ENCODE measurements at regions not wholly inside any gene's neighbourhood (a gene's known extent, or its start where the extent isn't known, plus 50 kb on each side); places are given as distances from the start of the nearest gene placed in this dataset.

GRCh38 chr12:89793946-89794345 lies 85.3 kb upstream of the ATP2B1 start:
- H3K9ac ChIP-seq (ENCODE audit: low read length), result no peak overlapping the region
- Mint-ChIP-seq H3K4me3 (ENCODE audit: unreplicated experiment) (no peak overlapping the region), H3K4me1 (ENCODE audit: low read depth, unreplicated experiment) (no peaks in the 10 kb centered on the region), H3K27ac (ENCODE audit: unreplicated experiment) (no peak overlapping the region), H3K9me3 (ENCODE audit: unreplicated experiment) (peaks cover 2% of the 10 kb centered on the region), H3K36me3 (ENCODE audit: low read depth, unreplicated experiment) (peaks cover 2% of the 10 kb centered on the region), H3K27me3 (ENCODE audit: low read depth, unreplicated experiment) (peaks cover 4% of the 10 kb centered on the region)
- FAIRE-seq (no peak), DNase-seq (ENCODE audit: low read depth) (no peak)
- no peak overlapping the region for H3K27ac ChIP-seq (ENCODE audit: low read depth, low read length)
- H3K36me3 ChIP-seq (ENCODE audit: insufficient read depth, low read length), result no peaks in the 10 kb centered on the region
- no peaks in the 10 kb centered on the region for H3K4me1 ChIP-seq (ENCODE audit: insufficient read depth, low read length)
- H3K4me2 ChIP-seq (ENCODE audit: low read length), result no peak overlapping the region
- TF ChIP-seq EZH2 (IDR thresholded peaks at IDR 0.05; ENCODE audit: insufficient read depth, low read length) (no peak), CTCF (IDR thresholded peaks at IDR 0.05; ENCODE audit: insufficient read depth, low read depth, low read length) (no peak)
- no peaks in the 10 kb centered on the region for H4K20me1 ChIP-seq (ENCODE audit: insufficient read depth, low read length)
- no peak overlapping the region for H2AFZ ChIP-seq (ENCODE audit: low read depth, low read length)
- H3K4me3 ChIP-seq (ENCODE audit: insufficient read depth, low read depth, low read length), result no peak overlapping the region
- no peaks in the 10 kb centered on the region for H3K79me2 ChIP-seq (ENCODE audit: insufficient read depth, low read length)
- H3K9me3 ChIP-seq (ENCODE audit: insufficient read depth, low read depth, low read length), result no peaks in the 10 kb centered on the region
- no peaks in the 10 kb centered on the region for H3K27me3 ChIP-seq (ENCODE audit: insufficient read depth, low read length)

- Histone ChIP-seq H4K20me1 (ENCODE audit: insufficient read depth, low read length) (no peaks in the 10 kb centered on the region), H3K36me3 (ENCODE audit: insufficient read depth, low read length) (no peaks in the 10 kb centered on the region), H2AFZ (ENCODE audit: low read depth, low read length) (no peak overlapping the region), H3K79me2 (ENCODE audit: insufficient read depth, low read length) (no peaks in the 10 kb centered on the region), H3K4me2 (ENCODE audit: low read length) (no peak overlapping the region), H3K4me1 (ENCODE audit: insufficient read depth, low read length) (no peaks in the 10 kb centered on the region), H3K9me3 (ENCODE audit: insufficient read depth, low read depth, low read length) (peaks cover 6% of the 10 kb centered on the region), H3K4me3 (ENCODE audit: insufficient read depth, low read depth, low read length) (no peak overlapping the region), H3K27me3 (ENCODE audit: insufficient read depth, low read length) (no peaks in the 10 kb centered on the region), H3K9ac (ENCODE audit: low read length) (no peak overlapping the region), H3K27ac (ENCODE audit: low read depth, low read length) (no peak overlapping the region)
- Mint-ChIP-seq H3K9me3 (ENCODE audit: unreplicated experiment) (peaks cover 14% of the 10 kb centered on the region), H3K4me1 (ENCODE audit: low read depth, unreplicated experiment) (no peaks in the 10 kb centered on the region), H3K27ac (ENCODE audit: unreplicated experiment) (no peak overlapping the region), H3K36me3 (ENCODE audit: low read depth, unreplicated experiment) (peaks cover 2% of the 10 kb centered on the region), H3K4me3 (ENCODE audit: unreplicated experiment) (no peak overlapping the region), H3K27me3 (ENCODE audit: low read depth, unreplicated experiment) (no peaks in the 10 kb centered on the region)
- no peak for TF ChIP-seq EZH2 (IDR thresholded peaks at IDR 0.05; ENCODE audit: insufficient read depth, low read length)
- TF ChIP-seq CTCF (IDR thresholded peaks at IDR 0.05; ENCODE audit: insufficient read depth, low read depth, low read length), result no peak
- no peak for DNase-seq (ENCODE audit: low read depth)
- no peak for FAIRE-seq
Observed at GRCh38 chr12:89791286-89791685, 82.6 kb upstream of the ATP2B1 start.

GRCh38 chr12:89789862-89790261 lies 81.2 kb upstream of the ATP2B1 start:
- H3K79me2 ChIP-seq (ENCODE audit: insufficient read depth, low read length), result no peaks in the 10 kb centered on the region
- no peak for TF ChIP-seq CTCF (IDR thresholded peaks at IDR 0.05; ENCODE audit: insufficient read depth, low read depth, low read length)
- TF ChIP-seq EZH2 (IDR thresholded peaks at IDR 0.05; ENCODE audit: insufficient read depth, low read length), result no peak
- no peaks in the 10 kb centered on the region for H3K4me1 ChIP-seq (ENCODE audit: insufficient read depth, low read length)
- no peak overlapping the region for H3K4me3 ChIP-seq (ENCODE audit: insufficient read depth, low read depth, low read length)
- no peak overlapping the region for H3K9ac ChIP-seq (ENCODE audit: low read length)
- H3K27me3 ChIP-seq (ENCODE audit: insufficient read depth, low read length), result no peaks in the 10 kb centered on the region
- no peaks in the 10 kb centered on the region for H3K27me3 Mint-ChIP-seq (ENCODE audit: low read depth, unreplicated experiment)
- H3K4me3 Mint-ChIP-seq (ENCODE audit: unreplicated experiment), result no peak overlapping the region
- H4K20me1 ChIP-seq (ENCODE audit: insufficient read depth, low read length), result no peaks in the 10 kb centered on the region
- H3K9me3 Mint-ChIP-seq (ENCODE audit: unreplicated experiment), result peaks cover 20% of the 10 kb centered on the region
- H2AFZ ChIP-seq (ENCODE audit: low read depth, low read length), result peak overlapping the region; percentile 31
- peaks cover 2% of the 10 kb centered on the region for H3K36me3 Mint-ChIP-seq (ENCODE audit: low read depth, unreplicated experiment)
- H3K36me3 ChIP-seq (ENCODE audit: insufficient read depth, low read length), result no peaks in the 10 kb centered on the region
- H3K9me3 ChIP-seq (ENCODE audit: insufficient read depth, low read depth, low read length), result peaks cover 8% of the 10 kb centered on the region
- H3K27ac ChIP-seq (ENCODE audit: low read depth, low read length), result no peak overlapping the region
- FAIRE-seq (no peak), DNase-seq (ENCODE audit: low read depth) (no peak)
- H3K27ac Mint-ChIP-seq (ENCODE audit: unreplicated experiment), result no peak overlapping the region
- no peak overlapping the region for H3K4me2 ChIP-seq (ENCODE audit: low read length)
- H3K4me1 Mint-ChIP-seq (ENCODE audit: low read depth, unreplicated experiment), result no peaks in the 10 kb centered on the region
